DND-41 (cell line): ENCODE measurements at regions not wholly inside any gene's neighbourhood (a gene's known extent, or its start where the extent isn't known, plus 50 kb on each side); places are given as distances from the start of the nearest gene placed in this dataset.

Source experiments
- ATAC-seq: fragments of 200-7000 bp; cut with Tn5 transposase; 3 replicates; pipeline ENCODE4 v1.9.1; 2021; ENCODE audit warnings: low read depth; ENCODE audit not compliant: insufficient read depth
- DNase-seq: peaks from one replicate; pipeline ENCODE4 v3.0.0-alpha.2; 2020
- H2AFZ ChIP-seq: 2 replicates; pipeline ENCODE4 v1.6.0; 2012; ENCODE audit warnings: low read depth, low read length
- H3K27ac ChIP-seq: 2 replicates; pipeline ENCODE4 v1.5.1; 2012; ENCODE audit warnings: low read length, inconsistent platforms
- H3K27me3 ChIP-seq: fragments of 200-600 bp; sonication (generic); 2 replicates; pipeline ENCODE4 v1.6.0; 2012; ENCODE audit warnings: low read length, mild to moderate bottlenecking, inconsistent platforms; ENCODE audit not compliant: insufficient read depth, poor library complexity
- H3K36me3 ChIP-seq: 2 replicates; pipeline ENCODE4 v1.5.1; 2012; ENCODE audit warnings: low read length, inconsistent platforms; ENCODE audit not compliant: insufficient read depth
- H3K4me1 ChIP-seq: 2 replicates; pipeline ENCODE4 v1.5.1; 2012; ENCODE audit warnings: mild to moderate bottlenecking, low read length; ENCODE audit not compliant: insufficient read depth
- H3K4me2 ChIP-seq: 2 replicates; pipeline ENCODE4 v1.6.0; 2012; ENCODE audit warnings: mild to moderate bottlenecking, moderate library complexity, low read length, inconsistent platforms; ENCODE audit not compliant: insufficient read depth
- H3K4me3 ChIP-seq, 2 experiments: fragments of 200-600 bp in 1 of 2; shearing (Covaris generic) in 1 of 2; 2 replicates each; pipeline ENCODE4 v1.5.1; 2012 to 2016; ENCODE audit warnings: inconsistent platforms in 2 of 2, low read length in 2 of 2, mild to moderate bottlenecking in 2 of 2, low read depth in 1 of 2, moderate library complexity in 1 of 2
- H3K79me2 ChIP-seq: 2 replicates; pipeline ENCODE4 v1.6.0; 2012; ENCODE audit warnings: low read length, inconsistent platforms; ENCODE audit not compliant: insufficient read depth
- H3K9ac ChIP-seq: 2 replicates; pipeline ENCODE4 v1.6.0; 2012; ENCODE audit warnings: low read depth, mild to moderate bottlenecking, inconsistent platforms, low read length, moderate library complexity
- H3K9me3 ChIP-seq: 2 replicates; pipeline ENCODE4 v1.5.1; 2012; ENCODE audit warnings: low read length, moderate library complexity, mild to moderate bottlenecking, inconsistent platforms; ENCODE audit not compliant: insufficient read depth, severe bottlenecking
- H4K20me1 ChIP-seq: 2 replicates; pipeline ENCODE4 v1.6.0; 2012; ENCODE audit warnings: low read length; ENCODE audit not compliant: insufficient read depth
- CTCF ChIP-seq: IDR thresholded peaks from 2 replicates; pipeline ENCODE4 v1.5.1; 2012; ENCODE audit warnings: borderline replicate concordance, low read length, moderate library complexity, mild to moderate bottlenecking; ENCODE audit not compliant: poor library complexity, severe bottlenecking; ENCODE audit errors: extremely low read depth
- EZH2 ChIP-seq: IDR thresholded peaks from 3 replicates; pipeline ENCODE4 v1.6.1; 2012; ENCODE audit warnings: borderline replicate concordance, low read depth, mild to moderate bottlenecking, moderate library complexity, low read length, inconsistent platforms; ENCODE audit not compliant: severe bottlenecking

GRCh38 chr21:41064951-41065350 lies 103.0 kb upstream of the BACE2 start:
- ATAC-seq (no peak), DNase-seq (no peak)
- H3K79me2 ChIP-seq = no peaks in the 10 kb centered on the region
- H3K36me3 ChIP-seq = no peaks in the 10 kb centered on the region
- no peak overlapping the region for H3K4me2 ChIP-seq
- H4K20me1 ChIP-seq = no peaks in the 10 kb centered on the region
- no peaks in the 10 kb centered on the region for H3K9me3 ChIP-seq
- no peak overlapping the region for H3K9ac ChIP-seq
- TF ChIP-seq EZH2 (no peak), CTCF (no peak)
- peaks cover 11% of the 10 kb centered on the region for H3K27me3 ChIP-seq
- H3K27ac ChIP-seq = no peak overlapping the region
- H3K4me3 ChIP-seq = no peak overlapping the region
- no peak overlapping the region for H2AFZ ChIP-seq
- H3K4me1 ChIP-seq = no peaks in the 10 kb centered on the region

- Histone ChIP-seq H3K9ac (no peak overlapping the region), H3K79me2 (no peaks in the 10 kb centered on the region), H2AFZ (no peak overlapping the region), H3K27me3 (peaks cover 13% of the 10 kb centered on the region), H3K4me1 (no peaks in the 10 kb centered on the region), H3K36me3 (no peaks in the 10 kb centered on the region), H4K20me1 (no peaks in the 10 kb centered on the region), H3K9me3 (no peaks in the 10 kb centered on the region), H3K4me3 (no peak overlapping the region), H3K4me2 (no peak overlapping the region), H3K27ac (no peak overlapping the region)
- TF ChIP-seq EZH2 = no peak
- no peak for TF ChIP-seq CTCF
- DNase-seq (no peak), ATAC-seq (no peak)
Observed at GRCh38 chr21:41065539-41065938, 102.4 kb upstream of the BACE2 start.

DNA sequence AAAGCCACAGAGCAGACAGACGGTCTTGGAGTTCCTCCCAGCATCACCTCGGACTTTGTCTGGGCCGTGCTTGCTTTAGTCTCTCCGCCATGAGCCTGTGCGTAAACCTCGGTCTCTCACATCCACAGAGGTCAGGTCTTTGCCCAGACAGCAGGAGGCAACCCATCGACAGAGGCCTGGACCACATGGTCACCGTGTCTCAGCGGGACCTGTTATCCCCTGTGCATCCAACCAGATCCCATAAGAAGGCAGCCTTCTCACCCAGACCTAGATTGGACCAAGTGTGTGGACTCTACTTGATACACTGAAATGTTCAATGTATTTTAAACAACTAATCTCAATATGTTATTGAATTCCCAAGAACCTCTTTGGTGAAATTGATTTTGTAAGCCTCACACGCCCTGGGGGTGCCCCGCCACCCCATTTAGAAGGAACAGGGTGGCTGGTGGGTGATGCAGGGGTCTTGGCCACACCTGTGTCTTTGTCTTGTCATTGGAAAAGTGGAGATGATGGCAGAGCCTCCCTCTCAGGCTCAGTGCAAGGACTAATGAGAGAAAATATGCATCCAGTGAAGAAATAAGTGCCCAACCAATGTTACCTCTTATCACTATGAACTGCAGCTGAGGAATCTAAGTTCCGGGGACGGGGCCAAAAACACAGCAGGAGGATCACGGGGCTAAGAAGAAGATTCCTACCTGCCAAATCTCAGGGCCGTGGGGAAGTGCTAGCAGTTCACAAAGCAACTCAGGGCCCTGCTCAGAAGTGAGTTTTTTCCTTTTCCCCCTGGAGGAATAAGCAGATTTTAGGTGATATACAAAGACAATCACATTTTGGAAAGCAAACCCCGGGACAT lies 101.6 kb upstream of the BACE2 start:
- Histone ChIP-seq H3K27me3 (peaks cover 15% of the 10 kb centered on the region), H3K9ac (no peak overlapping the region), H3K9me3 (no peaks in the 10 kb centered on the region), H4K20me1 (no peaks in the 10 kb centered on the region), H3K36me3 (no peaks in the 10 kb centered on the region), H2AFZ (no peak overlapping the region), H3K4me1 (no peaks in the 10 kb centered on the region), H3K27ac (no peak overlapping the region), H3K4me2 (no peak overlapping the region), H3K79me2 (no peaks in the 10 kb centered on the region), H3K4me3 (no peak overlapping the region)
- TF ChIP-seq EZH2 (no peak), CTCF (no peak)
- ATAC-seq (no peak), DNase-seq (no peak)
